Loucy (cell line): ENCODE measurements at regions not wholly inside any gene's neighbourhood (a gene's known extent, or its start where the extent isn't known, plus 50 kb on each side); places are given as distances from the start of the nearest gene placed in this dataset.
"Not testable (repeated sequence)": the region's sequence is repeated elsewhere in the genome, so short reads cannot be mapped to it uniquely, and the experiment has no call there.

Experiments used
- H2AFZ ChIP-seq: fragments of 200-600 bp; sonication (generic); 2 replicates; pipeline ENCODE4 v1.6.0; 2016; ENCODE audit warnings: antibody characterized with exemption, mild to moderate bottlenecking, low read length, moderate library complexity
- H3F3A ChIP-seq: fragments of 200-600 bp; 2 replicates; pipeline ENCODE4 v1.6.0; 2016; ENCODE audit warnings: antibody characterized with exemption, low read depth, mild to moderate bottlenecking
- H3K27me3 ChIP-seq: fragments of 200-600 bp; sonication (generic); 2 replicates; pipeline ENCODE4 v1.6.1; 2014; ENCODE audit warnings: low read length, mild to moderate bottlenecking; ENCODE audit not compliant: insufficient read depth, poor library complexity, severe bottlenecking
- H3K36me3 ChIP-seq: fragments of 200-600 bp; sonication (generic); 2 replicates; pipeline ENCODE4 v1.6.1; 2016; ENCODE audit warnings: low read length; ENCODE audit not compliant: insufficient read depth
- H3K4me1 ChIP-seq: fragments of 200-600 bp; sonication (generic); 2 replicates; pipeline ENCODE4 v1.5.1; 2014; ENCODE audit warnings: low read length, mild to moderate bottlenecking; ENCODE audit not compliant: insufficient read depth, poor library complexity, severe bottlenecking
- H3K4me2 ChIP-seq: fragments of 200-600 bp; sonication (generic); 2 replicates; pipeline ENCODE4 v1.6.0; 2014; ENCODE audit warnings: antibody characterized with exemption, low read length, low read depth, mild to moderate bottlenecking; ENCODE audit not compliant: poor library complexity, severe bottlenecking
- H3K4me3 ChIP-seq: fragments of 200-600 bp; sonication (generic); 2 replicates; pipeline ENCODE4 v1.5.1; 2014; ENCODE audit warnings: low read length, mild to moderate bottlenecking, mixed read lengths; ENCODE audit not compliant: poor library complexity, severe bottlenecking
- H3K79me2 ChIP-seq: fragments of 200-600 bp; sonication (generic); 2 replicates; pipeline ENCODE4 v1.6.1; 2014; ENCODE audit warnings: low read length; ENCODE audit not compliant: insufficient read depth
- H3K9ac ChIP-seq: fragments of 200-600 bp; sonication (generic); 2 replicates; pipeline ENCODE4 v1.6.0; 2014; ENCODE audit warnings: mild to moderate bottlenecking, low read depth, low read length, moderate library complexity; ENCODE audit not compliant: poor library complexity, severe bottlenecking
- H3K9me2 ChIP-seq: fragments of 200-600 bp; sonication (generic); replicated peaks from 2 replicates; pipeline ENCODE4 v1.6.1; 2016; ENCODE audit warnings: low read depth, low read length, mixed read lengths
- H3K9me3 ChIP-seq: fragments of 200-600 bp; sonication (generic); 2 replicates; pipeline ENCODE4 v1.6.1; 2014; ENCODE audit warnings: mild to moderate bottlenecking, antibody characterized with exemption, low read length, low read depth; ENCODE audit not compliant: insufficient read depth
- H4K20me1 ChIP-seq: fragments of 200-600 bp; sonication (generic); 2 replicates; pipeline ENCODE4 v1.6.0; 2014; ENCODE audit warnings: antibody characterized with exemption, low read length, mild to moderate bottlenecking; ENCODE audit not compliant: insufficient read depth, poor library complexity, severe bottlenecking
- EZH2phosphoT487 ChIP-seq: fragments of 200-600 bp; IDR thresholded peaks from 2 replicates; pipeline ENCODE4 v1.6.1; 2018; ENCODE audit warnings: antibody characterized with exemption, mild to moderate bottlenecking, moderate library complexity, borderline replicate concordance
- TF ChIP-seq, protein P1 (sequence below): fragments of 200-600 bp; sonication (generic); conservative IDR thresholded peaks from 2 replicates; pipeline ENCODE4 v1.5.1; 2014; ENCODE audit warnings: mild to moderate bottlenecking, antibody characterized with exemption, low read length

DNA sequence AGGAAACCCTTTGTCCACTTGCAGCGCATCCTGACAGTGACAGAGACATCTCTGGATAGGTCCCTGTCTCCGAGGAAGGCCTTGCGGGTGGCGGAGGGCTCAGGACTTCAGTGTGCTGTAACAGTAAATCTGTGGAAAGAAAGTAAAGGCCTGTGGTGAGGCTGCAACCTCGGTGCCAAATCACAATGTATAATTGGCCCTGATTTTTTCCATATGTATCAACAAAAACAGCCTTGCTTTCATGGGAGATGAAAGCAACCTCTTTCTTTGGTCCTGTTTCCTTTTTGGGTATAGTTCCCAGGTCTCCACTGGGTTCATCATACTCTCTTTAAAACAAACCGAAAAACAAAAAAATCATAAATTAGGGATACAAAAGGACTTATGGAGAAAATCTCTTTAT lies 110.9 kb upstream of the BMPER start:
- Histone ChIP-seq H3K4me1 (no peaks in the 10 kb centered on the region), H3K9me3 (no peaks in the 10 kb centered on the region), H4K20me1 (no peaks in the 10 kb centered on the region), H3K9ac (no peak overlapping the region), H3K36me3 (no peaks in the 10 kb centered on the region), H3K79me2 (no peaks in the 10 kb centered on the region), H3K9me2 (no peaks in the 10 kb centered on the region), H3F3A (no peaks in the 10 kb centered on the region), H3K27me3 (no peaks in the 10 kb centered on the region), H3K4me2 (no peak overlapping the region), H3K4me3 (no peak overlapping the region), H2AFZ (no peak overlapping the region)
- TF ChIP-seq, protein P1, sequence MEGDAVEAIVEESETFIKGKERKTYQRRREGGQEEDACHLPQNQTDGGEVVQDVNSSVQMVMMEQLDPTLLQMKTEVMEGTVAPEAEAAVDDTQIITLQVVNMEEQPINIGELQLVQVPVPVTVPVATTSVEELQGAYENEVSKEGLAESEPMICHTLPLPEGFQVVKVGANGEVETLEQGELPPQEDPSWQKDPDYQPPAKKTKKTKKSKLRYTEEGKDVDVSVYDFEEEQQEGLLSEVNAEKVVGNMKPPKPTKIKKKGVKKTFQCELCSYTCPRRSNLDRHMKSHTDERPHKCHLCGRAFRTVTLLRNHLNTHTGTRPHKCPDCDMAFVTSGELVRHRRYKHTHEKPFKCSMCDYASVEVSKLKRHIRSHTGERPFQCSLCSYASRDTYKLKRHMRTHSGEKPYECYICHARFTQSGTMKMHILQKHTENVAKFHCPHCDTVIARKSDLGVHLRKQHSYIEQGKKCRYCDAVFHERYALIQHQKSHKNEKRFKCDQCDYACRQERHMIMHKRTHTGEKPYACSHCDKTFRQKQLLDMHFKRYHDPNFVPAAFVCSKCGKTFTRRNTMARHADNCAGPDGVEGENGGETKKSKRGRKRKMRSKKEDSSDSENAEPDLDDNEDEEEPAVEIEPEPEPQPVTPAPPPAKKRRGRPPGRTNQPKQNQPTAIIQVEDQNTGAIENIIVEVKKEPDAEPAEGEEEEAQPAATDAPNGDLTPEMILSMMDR = no peak
- no peak for TF ChIP-seq EZH2phosphoT487

DNA sequence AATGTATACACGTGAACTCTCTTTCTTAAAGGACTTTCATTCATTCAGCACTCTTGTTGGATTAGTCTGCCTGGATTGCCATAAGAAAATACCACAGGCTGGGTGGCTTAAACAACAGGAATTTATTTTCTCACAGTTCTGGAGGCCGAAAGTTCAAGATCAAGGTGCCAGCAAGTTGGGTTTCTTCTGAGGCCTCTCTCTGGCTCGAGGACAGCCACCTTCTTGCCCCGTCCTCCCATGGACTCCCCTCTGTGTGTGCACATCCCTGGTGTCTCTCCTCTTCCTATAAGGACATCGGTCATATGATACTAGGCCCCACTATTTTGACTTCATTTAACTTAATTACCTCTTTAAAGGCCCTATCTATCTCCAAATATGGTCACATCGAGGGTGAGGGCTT lies 110.4 kb upstream of the BMPER start:
- H4K20me1 ChIP-seq = no peaks in the 10 kb centered on the region
- H3K36me3 ChIP-seq = no peaks in the 10 kb centered on the region
- no peaks in the 10 kb centered on the region for H3K27me3 ChIP-seq
- no peaks in the 10 kb centered on the region for H3K9me3 ChIP-seq
- H3F3A ChIP-seq = no peaks in the 10 kb centered on the region
- H3K4me1 ChIP-seq = no peaks in the 10 kb centered on the region
- TF ChIP-seq, protein P1 = no peak
- no peak for TF ChIP-seq EZH2phosphoT487
- H3K4me2 ChIP-seq = no peak overlapping the region
- no peak overlapping the region for H3K9ac ChIP-seq
- H3K9me2 ChIP-seq = no peaks in the 10 kb centered on the region
- H2AFZ ChIP-seq = no peak overlapping the region
- H3K79me2 ChIP-seq = no peaks in the 10 kb centered on the region
- H3K4me3 ChIP-seq = no peak overlapping the region

- Histone ChIP-seq H3K9me2 (no peaks in the 10 kb centered on the region), H3K9ac (no peak overlapping the region), H3K79me2 (no peaks in the 10 kb centered on the region), H3K4me2 (no peak overlapping the region), H3K27me3 (no peaks in the 10 kb centered on the region), H3K9me3 (no peaks in the 10 kb centered on the region), H3F3A (no peaks in the 10 kb centered on the region), H3K36me3 (no peaks in the 10 kb centered on the region), H4K20me1 (no peaks in the 10 kb centered on the region), H3K4me1 (no peaks in the 10 kb centered on the region), H3K4me3 (no peak overlapping the region), H2AFZ (no peak overlapping the region)
- TF ChIP-seq, protein P1 = no peak
- no peak for TF ChIP-seq EZH2phosphoT487
Measured at GRCh38 chr7:33796538-33796937, 108.8 kb upstream of the BMPER start.

DNA sequence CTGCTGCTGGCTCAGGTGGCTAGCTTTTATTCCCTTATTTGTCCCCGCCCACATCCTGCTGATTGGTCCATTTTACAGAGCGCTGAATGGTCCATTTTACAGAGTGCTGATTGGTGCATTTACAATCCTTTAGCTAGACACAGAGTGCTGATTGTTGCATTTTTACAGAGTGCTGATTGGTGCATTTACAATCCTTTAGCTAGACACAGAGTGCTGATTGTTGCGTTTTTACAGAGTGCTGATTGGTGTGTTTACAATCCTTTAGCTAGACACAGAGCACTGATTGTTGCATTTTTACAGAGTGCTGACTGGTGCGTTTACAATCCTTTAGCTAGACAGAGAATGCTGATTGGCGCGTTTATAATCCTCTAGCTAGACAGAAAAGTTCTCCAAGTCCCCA lies 107.8 kb upstream of the BMPER start:
- not testable (repeated sequence) for H3K4me3 ChIP-seq, H3K27me3 ChIP-seq, H3K79me2 ChIP-seq, H3K9me3 ChIP-seq, H3K9me2 ChIP-seq, H3K9ac ChIP-seq, H2AFZ ChIP-seq, H3K36me3 ChIP-seq, H3K4me1 ChIP-seq, H3F3A ChIP-seq, H3K4me2 ChIP-seq, H4K20me1 ChIP-seq
